IMR-90 (cell line): ENCODE measurements at regions not wholly inside any gene's neighbourhood (a gene's known extent, or its start where the extent isn't known, plus 50 kb on each side); places are given as distances from the start of the nearest gene placed in this dataset.

Experiments
- ATAC-seq: fragments of 200-7000 bp; cut with Tn5 transposase; 2 replicates; pipeline ENCODE4 v1.9.1; 2020; ENCODE audit warnings: low read depth, mild to moderate bottlenecking, moderate library complexity
- BruUV-seq: library from RNA; stranded (reverse); fragments of 400-500 nt; replicated peaks from 2 replicates; lab custom pipeline; 2021; lab: Mats Ljungman, UMichigan
- CTCF ChIA-PET: fragments of 300-600 bp; formaldehyde crosslinking; extraction: SDS; loops from one replicate; lab custom pipeline; 2021; ENCODE audit warnings: antibody characterized with exemption; lab: Yijun Ruan, JAX
- POLR2A ChIA-PET: fragments of 300-600 bp; sonication (Branson Sonifier 250); formaldehyde crosslinking; loops from one replicate; lab custom pipeline; 2022; ENCODE audit warnings: antibody characterized with exemption; ENCODE audit not compliant: unreplicated experiment; lab: Charles Lee
- DNase-seq: peaks from one replicate; pipeline ENCODE4 v3.0.0; 2013
- H2AFZ ChIP-seq: replicated peaks from 2 replicates; pipeline ENCODE3; 2013; ENCODE audit warnings: low read length, mild to moderate bottlenecking; ENCODE audit not compliant: poor library complexity
- H2AK5ac ChIP-seq: 2 replicates; pipeline ENCODE4 v1.6.1; 2013; ENCODE audit warnings: low read depth, low read length, inconsistent platforms
- H2AK9ac ChIP-seq: replicated peaks from 2 replicates; pipeline ENCODE3; 2013; ENCODE audit warnings: mild to moderate bottlenecking, low read depth, low read length, moderate library complexity; ENCODE audit not compliant: poor library complexity
- H2BK120ac ChIP-seq: 2 replicates; pipeline ENCODE4 v1.6.1; 2013; ENCODE audit warnings: low read depth, low read length, inconsistent platforms
- H2BK15ac ChIP-seq: 3 replicates; pipeline ENCODE4 v1.6.1; 2013; ENCODE audit warnings: low read depth, low read length, inconsistent platforms
- H2BK20ac ChIP-seq: 2 replicates; pipeline ENCODE4 v1.6.1; 2013; ENCODE audit warnings: low read depth, mild to moderate bottlenecking, inconsistent platforms, low read length, moderate library complexity
- H2BK5ac ChIP-seq: 2 replicates; pipeline ENCODE4 v1.6.1; 2013; ENCODE audit warnings: mild to moderate bottlenecking, low read depth, low read length, inconsistent platforms; ENCODE audit not compliant: poor library complexity, severe bottlenecking
- H3K14ac ChIP-seq: replicated peaks from 2 replicates; pipeline ENCODE4 v1.6.1; 2013; ENCODE audit warnings: low read depth, low read length, inconsistent platforms
- H3K18ac ChIP-seq: 2 replicates; pipeline ENCODE4 v1.6.1; 2013; ENCODE audit warnings: low read depth, low read length, control low read depth
- H3K23ac ChIP-seq: 2 replicates; pipeline ENCODE4 v1.6.1; 2013; ENCODE audit warnings: low read depth, low read length, inconsistent platforms
- H3K27ac ChIP-seq: 2 replicates; pipeline ENCODE4 v1.5.1; 2013; ENCODE audit warnings: mild to moderate bottlenecking, control low read depth, low read length; ENCODE audit not compliant: insufficient read depth
- H3K27me3 ChIP-seq: 2 replicates; pipeline ENCODE4 v1.6.1; 2013; ENCODE audit warnings: low read length; ENCODE audit not compliant: control insufficient read depth, insufficient read depth
- H3K36me3 ChIP-seq: 2 replicates; pipeline ENCODE4 v1.6.1; 2013; ENCODE audit warnings: low read length, mixed read lengths; ENCODE audit not compliant: control insufficient read depth, insufficient read depth
- H3K4ac ChIP-seq: 2 replicates; pipeline ENCODE4 v1.6.1; 2013; ENCODE audit warnings: low read depth, low read length, inconsistent platforms
- H3K4me1 ChIP-seq: 2 replicates; pipeline ENCODE4 v1.6.1; 2013; ENCODE audit warnings: low read length, mixed read lengths; ENCODE audit not compliant: control insufficient read depth, insufficient read depth
- H3K4me2 ChIP-seq: 2 replicates; pipeline ENCODE4 v1.6.1; 2013; ENCODE audit warnings: low read depth, mild to moderate bottlenecking, control low read depth, low read length, moderate library complexity
- H3K4me3 ChIP-seq: 2 replicates; pipeline ENCODE4 v1.5.1; 2013; ENCODE audit warnings: low read depth, mild to moderate bottlenecking, control low read depth, low read length, moderate library complexity; ENCODE audit not compliant: insufficient read depth
- H3K56ac ChIP-seq: 2 replicates; pipeline ENCODE4 v1.6.1; 2013; ENCODE audit warnings: low read length, inconsistent platforms; ENCODE audit not compliant: insufficient read depth; ENCODE audit errors: extremely low read depth
- H3K79me1 ChIP-seq, 2 experiments: 2 replicates each; pipeline ENCODE4 v1.6.1; 2013; ENCODE audit warnings: low read length in 2 of 2, inconsistent platforms in 1 of 2, low read depth in 1 of 2
- H3K9ac ChIP-seq: 2 replicates; pipeline ENCODE4 v1.6.1; 2013; ENCODE audit warnings: low read depth, low read length, control low read depth
- H3K9me1 ChIP-seq: 2 replicates; pipeline ENCODE4 v1.6.1; 2013; ENCODE audit warnings: low read length, inconsistent platforms; ENCODE audit not compliant: insufficient read depth
- H3K9me3 ChIP-seq: 2 replicates; pipeline ENCODE4 v1.6.1; 2013; ENCODE audit warnings: low read length; ENCODE audit not compliant: control insufficient read depth, insufficient read depth
- H4K20me1 ChIP-seq: 2 replicates; pipeline ENCODE4 v1.6.1; 2013; ENCODE audit warnings: low read length, inconsistent platforms; ENCODE audit not compliant: insufficient read depth
- H4K5ac ChIP-seq: 2 replicates; pipeline ENCODE4 v1.6.1; 2013; ENCODE audit warnings: mild to moderate bottlenecking, low read depth, low read length, control low read depth
- H4K8ac ChIP-seq, 2 experiments: 2 replicates each; pipeline ENCODE4 v1.6.1; 2013; ENCODE audit warnings: low read depth in 2 of 2, low read length in 2 of 2, control low read depth in 1 of 2, inconsistent platforms in 1 of 2
- H4K91ac ChIP-seq: 2 replicates; pipeline ENCODE4 v1.6.1; 2013; ENCODE audit warnings: low read depth, low read length, inconsistent platforms; ENCODE audit not compliant: insufficient read depth
- BHLHE40 ChIP-seq: fragments of 150-350 bp; IDR thresholded peaks from 2 replicates; pipeline ENCODE4 v1.6.1; 2016; ENCODE audit warnings: mild to moderate bottlenecking, low read depth, low read length
- CEBPB ChIP-seq: IDR thresholded peaks from 2 replicates; pipeline ENCODE4 v1.6.1; 2012; ENCODE audit warnings: low read depth, low read length, improper control_type of control experiment
- CHD1 ChIP-seq: IDR thresholded peaks from 2 replicates; pipeline ENCODE4 v1.6.1; 2012; ENCODE audit warnings: low read depth, low read length, improper control_type of control experiment
- FOS ChIP-seq: fragments of 150-350 bp; IDR thresholded peaks from 2 replicates; pipeline ENCODE4 v1.6.1; 2016; ENCODE audit warnings: low read depth, low read length
- MAFK ChIP-seq: IDR thresholded peaks from 2 replicates; pipeline ENCODE4 v1.6.1; 2012; ENCODE audit warnings: low read depth, low read length, improper control_type of control experiment
- MAZ ChIP-seq: IDR thresholded peaks from 2 replicates; pipeline ENCODE4 v1.6.1; 2012; ENCODE audit warnings: low read depth, mild to moderate bottlenecking, low read length, improper control_type of control experiment, moderate library complexity, borderline replicate concordance
- NFE2L2 ChIP-seq: fragments of 150-350 bp; IDR thresholded peaks from 2 replicates; pipeline ENCODE4 v1.6.1; 2016; ENCODE audit warnings: low read depth, mild to moderate bottlenecking, low read length
- POLR2A ChIP-seq: IDR thresholded peaks from 2 replicates; pipeline ENCODE4 v1.6.1; 2012; ENCODE audit warnings: mild to moderate bottlenecking, low read depth, low read length
- RAD21 ChIP-seq: IDR thresholded peaks from 2 replicates; pipeline ENCODE4 v1.6.1; 2012; ENCODE audit warnings: low read length, improper control_type of control experiment
- RCOR1 ChIP-seq: IDR thresholded peaks from 2 replicates; pipeline ENCODE4 v1.6.1; 2012; ENCODE audit warnings: mild to moderate bottlenecking, low read length, improper control_type of control experiment; ENCODE audit not compliant: insufficient replicate concordance
- SMC3 ChIP-seq: fragments of 150-350 bp; IDR thresholded peaks from 2 replicates; pipeline ENCODE4 v1.6.1; 2016; ENCODE audit warnings: low read depth, mild to moderate bottlenecking, antibody characterized with exemption, low read length, moderate library complexity
- WGBS, 2 experiments: methylation state at CpG; one replicate each; pipeline versions ENCODE4 v1.1.5 to v1.1.7; 2013; ENCODE audit warnings: missing lambda C conversion rate in 2 of 2; ENCODE audit not compliant: insufficient read length in 1 of 2; ENCODE audit errors: extremely low coverage in 2 of 2; 5-methylcytosine and 5-hydroxymethylcytosine counted together
- dilution Hi-C: fragments of 300-500 bp; cut with HindIII; formaldehyde crosslinking; loops from one replicate; pipeline ENCODE4 v1.14.3; 2018; ENCODE audit warnings: low sequenced_read_pairs; ENCODE audit not compliant: unreplicated experiment
- in situ Hi-C: fragments of 300-500 bp; cut with MboI; formaldehyde crosslinking; loops from 3 replicates; pipeline ENCODE4 v1.14.3; 2019; ENCODE audit warnings: low sequenced_read_pairs, inconsistent platforms, mixed read lengths
- intact Hi-C: fragments of 100-400 bp; cut with micrococcal nuclease; formaldehyde crosslinking; loops from 2 replicates; pipeline ENCODE4 v1.10.0; 2022
- TF ChIP-seq, protein P1 (sequence below): fragments of 150-350 bp; IDR thresholded peaks from 2 replicates; pipeline ENCODE4 v1.6.1; 2017; ENCODE audit warnings: mild to moderate bottlenecking, antibody characterized with exemption, low read length, low read depth

DNA sequence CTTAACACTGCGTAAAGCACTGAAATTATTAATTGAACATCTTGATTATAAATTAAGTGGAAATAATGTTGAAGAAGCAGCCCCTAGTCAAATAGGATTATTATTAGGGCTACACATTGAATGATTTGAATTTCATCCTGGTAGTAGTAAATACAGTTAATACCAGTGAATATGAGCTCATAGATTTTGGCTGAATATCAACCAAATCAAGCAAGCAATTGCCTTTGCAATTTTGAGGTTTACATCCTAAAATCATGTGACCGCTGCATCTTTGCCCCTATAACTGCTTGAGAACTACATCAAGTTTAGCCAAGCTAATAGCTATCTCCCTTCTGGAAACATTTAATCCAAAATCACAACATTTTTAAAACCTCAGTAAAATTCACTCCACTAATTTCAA, 801.2 kb upstream of the PIK3C3 start:
- Histone ChIP-seq H2BK120ac (no peak overlapping the region), H3K18ac (no peak overlapping the region), H2AK9ac (no peak overlapping the region), H4K91ac (no peak overlapping the region), H3K9me1 (no peaks in the 10 kb centered on the region), H3K4me2 (no peak overlapping the region), H3K9me3 (no peaks in the 10 kb centered on the region), H3K4me1 (peaks cover 2% of the 10 kb centered on the region; the same call in 1 of the 2 replicates), H3K4ac (no peak overlapping the region), H3K4me3 (no peak overlapping the region), H4K20me1 (no peaks in the 10 kb centered on the region), H4K8ac (no peak overlapping the region), H3K56ac (no peak overlapping the region), H3K36me3 (no peaks in the 10 kb centered on the region), H3K27ac (no peak overlapping the region), H2AFZ (no peak overlapping the region), H2BK20ac (no peak overlapping the region), H3K27me3 (no peaks in the 10 kb centered on the region), H3K14ac (no peak overlapping the region), H2AK5ac (no peak overlapping the region), H3K9ac (no peak overlapping the region), H2BK5ac (no peak overlapping the region), H3K79me1 (no peaks in the 10 kb centered on the region), H3K23ac (no peak overlapping the region), H2BK15ac (no peak overlapping the region), H4K5ac (no peak overlapping the region)
- peak; percentile 38 for DNase-seq
- ATAC-seq = no peak
- intact Hi-C loops = no loop called here
- no peak for TF ChIP-seq POLR2A
- no peak for TF ChIP-seq MAZ
- TF ChIP-seq FOS = no peak
- no peak for TF ChIP-seq CHD1
- no peak for TF ChIP-seq MAFK
- TF ChIP-seq, protein P1, sequence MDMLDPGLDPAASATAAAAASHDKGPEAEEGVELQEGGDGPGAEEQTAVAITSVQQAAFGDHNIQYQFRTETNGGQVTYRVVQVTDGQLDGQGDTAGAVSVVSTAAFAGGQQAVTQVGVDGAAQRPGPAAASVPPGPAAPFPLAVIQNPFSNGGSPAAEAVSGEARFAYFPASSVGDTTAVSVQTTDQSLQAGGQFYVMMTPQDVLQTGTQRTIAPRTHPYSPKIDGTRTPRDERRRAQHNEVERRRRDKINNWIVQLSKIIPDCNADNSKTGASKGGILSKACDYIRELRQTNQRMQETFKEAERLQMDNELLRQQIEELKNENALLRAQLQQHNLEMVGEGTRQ = no peak
- no peak for TF ChIP-seq SMC3
- no peak for TF ChIP-seq RCOR1
- no peak for TF ChIP-seq CEBPB
- TF ChIP-seq BHLHE40 = no peak
- TF ChIP-seq NFE2L2 = no peak
- no peak for TF ChIP-seq RAD21
- 100% methylated on average over 1 of the region's 2 CpGs; no CpG with 5 or more reads in 1 of the 2 experiments for WGBS, 2 experiments
- in situ Hi-C loops = no loop called here
- ChIA-PET CTCF (interaction anchor here (1.2 kb wide), 1 partner anchor 13 kb away, joined by 3 read pairs; no protein-coding TSS in a partner anchor), POLR2A (no interaction called here)
- BruUV-seq = no TSS peak
- dilution Hi-C loops = no loop called here
